OCI-LY7 (cell line): ENCODE measurements at regions not wholly inside any gene's neighbourhood (a gene's known extent, or its start where the extent isn't known, plus 50 kb on each side); places are given as distances from the start of the nearest gene placed in this dataset.
A peak's percentile ranks its signal among the peaks of the same experiment; 100 is the strongest.

ENCODE experiments used
- BruUV-seq: library from RNA; stranded (reverse); fragments of 400-500 nt; replicated peaks from 2 replicates; lab custom pipeline; 2021; lab: Mats Ljungman, UMichigan
- CTCF ChIA-PET: fragments of 300-600 bp; sonication (Branson Sonifier 250); formaldehyde crosslinking; loops from one replicate; lab custom pipeline; 2022; ENCODE audit warnings: antibody characterized with exemption; ENCODE audit not compliant: unreplicated experiment; lab: Charles Lee
- POLR2A ChIA-PET: fragments of 300-600 bp; sonication (Branson Sonifier 250); formaldehyde crosslinking; loops from one replicate; lab custom pipeline; 2022; ENCODE audit warnings: antibody characterized with exemption; lab: Charles Lee
- DNase-seq: peaks from one replicate; pipeline ENCODE4 v3.0.0-alpha.2; 2015; ENCODE audit warnings: low spot score
- H2AFZ ChIP-seq: fragments of 200-600 bp; sonication (generic), shearing (Covaris generic); 2 replicates; pipeline ENCODE4 v1.6.1; 2014; ENCODE audit warnings: mild to moderate bottlenecking, antibody characterized with exemption, low read length, moderate library complexity
- H3K27ac ChIP-seq: fragments of 200-600 bp; sonication (generic); 2 replicates; pipeline ENCODE4 v1.5.1; 2014; ENCODE audit warnings: mixed run types, low read depth, mild to moderate bottlenecking, moderate library complexity, low read length, inconsistent platforms; ENCODE audit not compliant: poor library complexity, severe bottlenecking
- H3K36me3 ChIP-seq: fragments of 200-600 bp; sonication (generic); 2 replicates; pipeline ENCODE4 v1.6.1; 2014; ENCODE audit warnings: mild to moderate bottlenecking, antibody characterized with exemption, low read length, moderate library complexity, mixed read lengths; ENCODE audit not compliant: insufficient read depth
- H3K4me1 ChIP-seq: fragments of 200-600 bp; sonication (generic); 2 replicates; pipeline ENCODE4 v1.5.1; 2014; ENCODE audit warnings: mild to moderate bottlenecking, low read length; ENCODE audit not compliant: insufficient read depth, poor library complexity, severe bottlenecking
- H3K4me2 ChIP-seq: fragments of 200-600 bp; sonication (generic); 2 replicates; pipeline ENCODE4 v1.6.1; 2014; ENCODE audit warnings: mild to moderate bottlenecking, low read length
- H3K4me3 ChIP-seq: fragments of 200-600 bp; sonication (generic); 2 replicates; pipeline ENCODE4 v1.5.1; 2014; ENCODE audit warnings: mild to moderate bottlenecking, low read depth, low read length; ENCODE audit not compliant: poor library complexity, severe bottlenecking
- H3K79me2 ChIP-seq: fragments of 200-600 bp; sonication (generic); 2 replicates; pipeline ENCODE4 v1.6.1; 2016; ENCODE audit warnings: low read depth, mild to moderate bottlenecking, low read length, moderate library complexity, mixed read lengths; ENCODE audit not compliant: insufficient read depth
- H3K9me2 ChIP-seq: fragments of 200-600 bp; sonication (generic); 2 replicates; pipeline ENCODE4 v1.6.1; 2016; ENCODE audit warnings: mild to moderate bottlenecking, low read length, mixed read lengths; ENCODE audit not compliant: insufficient read depth
- H3K9me3 ChIP-seq: fragments of 200-600 bp; sonication (generic); 2 replicates; pipeline ENCODE4 v1.6.1; 2014; ENCODE audit warnings: mild to moderate bottlenecking, mixed run types, low read length, mixed read lengths
- H4K20me1 ChIP-seq: fragments of 200-600 bp; sonication (generic); 2 replicates; pipeline ENCODE4 v1.6.1; 2014; ENCODE audit warnings: mild to moderate bottlenecking, antibody characterized with exemption, low read length, moderate library complexity, mixed read lengths; ENCODE audit not compliant: insufficient read depth
- EZH2phosphoT487 ChIP-seq: fragments of 200-600 bp; sonication (generic); IDR thresholded peaks from 2 replicates; pipeline ENCODE4 v1.6.1; 2018; ENCODE audit warnings: low read depth, borderline replicate concordance, mild to moderate bottlenecking, mixed run types, antibody characterized with exemption, low read length, moderate library complexity, mixed read lengths
- intact Hi-C: fragments of 100-400 bp; cut with micrococcal nuclease; formaldehyde crosslinking; loops from one replicate; pipeline ENCODE4 v1.10.0; 2022; ENCODE audit not compliant: unreplicated experiment
- TF ChIP-seq, protein P1 (sequence below): fragments of 200-600 bp; sonication (generic); conservative IDR thresholded peaks from 2 replicates; pipeline ENCODE4 v1.5.1; 2014; ENCODE audit warnings: mild to moderate bottlenecking, antibody characterized with exemption, low read length, moderate library complexity, mixed read lengths

DNA sequence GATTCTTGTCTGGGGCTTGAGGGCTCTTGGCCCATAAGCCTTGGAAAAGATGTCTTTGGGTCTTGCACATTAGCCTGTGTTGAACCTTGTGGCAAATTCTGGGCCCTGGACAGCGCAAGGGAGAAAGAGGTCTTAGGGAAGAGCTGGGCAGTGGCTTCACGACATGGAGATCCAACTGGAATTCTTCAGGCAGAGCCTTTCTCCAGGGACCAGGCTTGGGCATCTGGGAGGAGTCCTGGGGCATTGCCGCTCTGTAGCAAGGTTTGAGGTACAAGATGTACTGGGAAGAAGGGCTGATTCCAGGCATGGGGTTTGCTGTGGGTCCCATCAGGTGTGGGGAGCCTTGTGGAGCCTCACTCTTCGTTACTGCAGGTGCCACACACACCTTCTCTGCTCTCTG lies 104.0 kb upstream of the ACTRT1 start:
- Histone ChIP-seq H2AFZ (no peak overlapping the region), H3K27ac (no peak overlapping the region), H4K20me1 (no peaks in the 10 kb centered on the region), H3K9me2 (no peaks in the 10 kb centered on the region), H3K4me1 (no peaks in the 10 kb centered on the region), H3K79me2 (no peaks in the 10 kb centered on the region), H3K4me3 (no peak overlapping the region), H3K9me3 (no peaks in the 10 kb centered on the region), H3K4me2 (no peak overlapping the region), H3K36me3 (no peaks in the 10 kb centered on the region)
- ChIA-PET CTCF (no interaction called here), POLR2A (no interaction called here)
- intact Hi-C loops: no loop called here
- DNase-seq: no peak
- TF ChIP-seq, protein P1, sequence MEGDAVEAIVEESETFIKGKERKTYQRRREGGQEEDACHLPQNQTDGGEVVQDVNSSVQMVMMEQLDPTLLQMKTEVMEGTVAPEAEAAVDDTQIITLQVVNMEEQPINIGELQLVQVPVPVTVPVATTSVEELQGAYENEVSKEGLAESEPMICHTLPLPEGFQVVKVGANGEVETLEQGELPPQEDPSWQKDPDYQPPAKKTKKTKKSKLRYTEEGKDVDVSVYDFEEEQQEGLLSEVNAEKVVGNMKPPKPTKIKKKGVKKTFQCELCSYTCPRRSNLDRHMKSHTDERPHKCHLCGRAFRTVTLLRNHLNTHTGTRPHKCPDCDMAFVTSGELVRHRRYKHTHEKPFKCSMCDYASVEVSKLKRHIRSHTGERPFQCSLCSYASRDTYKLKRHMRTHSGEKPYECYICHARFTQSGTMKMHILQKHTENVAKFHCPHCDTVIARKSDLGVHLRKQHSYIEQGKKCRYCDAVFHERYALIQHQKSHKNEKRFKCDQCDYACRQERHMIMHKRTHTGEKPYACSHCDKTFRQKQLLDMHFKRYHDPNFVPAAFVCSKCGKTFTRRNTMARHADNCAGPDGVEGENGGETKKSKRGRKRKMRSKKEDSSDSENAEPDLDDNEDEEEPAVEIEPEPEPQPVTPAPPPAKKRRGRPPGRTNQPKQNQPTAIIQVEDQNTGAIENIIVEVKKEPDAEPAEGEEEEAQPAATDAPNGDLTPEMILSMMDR: no peak
- TF ChIP-seq EZH2phosphoT487: no peak
- no TSS peak for BruUV-seq

DNA sequence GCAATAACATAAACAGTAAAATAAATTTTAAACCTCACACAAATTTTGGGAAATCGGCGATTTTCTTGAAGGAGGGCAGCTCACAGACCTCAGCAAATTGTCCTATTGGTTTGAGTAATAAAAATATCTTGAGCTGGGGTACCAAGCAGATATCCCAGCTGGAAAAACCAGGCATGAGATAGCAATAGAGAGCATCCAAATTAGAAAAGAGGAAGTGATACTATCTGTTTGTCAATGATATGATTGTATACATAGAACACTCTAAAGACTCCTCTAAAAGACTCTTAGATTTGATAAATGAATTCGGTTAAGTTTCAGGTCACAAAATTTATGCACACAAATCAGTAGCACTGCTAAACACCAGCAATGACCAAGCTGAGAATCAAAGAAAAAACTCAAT lies 90.5 kb upstream of the ACTRT1 start:
- H2AFZ ChIP-seq: no peak overlapping the region
- no peak for DNase-seq
- no peaks in the 10 kb centered on the region for H3K9me2 ChIP-seq
- no peaks in the 10 kb centered on the region for H3K4me1 ChIP-seq
- H4K20me1 ChIP-seq: no peaks in the 10 kb centered on the region
- H3K9me3 ChIP-seq: no peaks in the 10 kb centered on the region
- intact Hi-C loops: no loop called here
- BruUV-seq: no TSS peak
- CTCF ChIA-PET: no interaction called here
- H3K27ac ChIP-seq: no peak overlapping the region
- H3K4me3 ChIP-seq: no peak overlapping the region
- no peaks in the 10 kb centered on the region for H3K79me2 ChIP-seq
- H3K36me3 ChIP-seq: no peaks in the 10 kb centered on the region
- POLR2A ChIA-PET: interaction anchor here (0.7 kb wide), 1 partner anchor 1396 kb away, joined by 3 read pairs; no protein-coding TSS in a partner anchor
- TF ChIP-seq, protein P1: no peak
- no peak for TF ChIP-seq EZH2phosphoT487
- H3K4me2 ChIP-seq: no peak overlapping the region

DNA sequence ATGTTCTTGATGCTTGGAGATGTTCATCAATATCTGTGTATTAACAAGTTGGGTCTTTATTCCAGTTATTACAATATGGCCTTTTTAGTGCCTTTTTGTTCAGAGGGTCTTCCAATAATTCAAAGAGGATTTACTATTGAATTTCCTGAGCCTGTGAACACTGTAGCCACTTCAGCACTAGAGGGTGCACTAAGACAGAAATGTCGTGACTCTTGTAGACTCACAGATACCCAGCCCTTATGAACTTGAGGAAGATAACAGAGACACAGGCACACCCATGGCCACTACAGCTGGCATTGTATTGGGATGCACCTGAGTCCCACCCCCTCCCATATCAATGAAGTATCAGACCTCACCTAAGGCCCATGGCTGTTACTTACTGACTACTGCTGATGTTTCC lies 54.4 kb upstream of the ACTRT1 start:
- peak; percentile 0 for DNase-seq
- no peak overlapping the region for H3K4me3 ChIP-seq
- H3K36me3 ChIP-seq: no peaks in the 10 kb centered on the region
- H3K4me2 ChIP-seq: no peak overlapping the region
- ChIA-PET POLR2A (no interaction called here), CTCF (no interaction called here)
- TF ChIP-seq, protein P1: peak; percentile 45
- no peak for TF ChIP-seq EZH2phosphoT487
- no peaks in the 10 kb centered on the region for H4K20me1 ChIP-seq
- no peaks in the 10 kb centered on the region for H3K9me3 ChIP-seq
- no peaks in the 10 kb centered on the region for H3K9me2 ChIP-seq
- no peaks in the 10 kb centered on the region for H3K4me1 ChIP-seq
- no peak overlapping the region for H2AFZ ChIP-seq
- no TSS peak for BruUV-seq
- no peaks in the 10 kb centered on the region for H3K79me2 ChIP-seq
- no peak overlapping the region for H3K27ac ChIP-seq
- intact Hi-C loops: no loop called here
